Epithelial cell of esophagus (primary cell): ENCODE measurements at regions not wholly inside any gene's neighbourhood (a gene's known extent, or its start where the extent isn't known, plus 50 kb on each side); places are given as distances from the start of the nearest gene placed in this dataset.
"Not testable (repeated sequence)": the region's sequence is repeated elsewhere in the genome, so short reads cannot be mapped to it uniquely, and the experiment has no call there.

Experiments
- DNase-seq: peaks from one replicate; pipeline ENCODE4 v3.0.0; 2010; ENCODE audit warnings: low read depth
- H3K4me3 ChIP-seq: 2 replicates; pipeline ENCODE4 v1.5.1; 2011; ENCODE audit warnings: mild to moderate bottlenecking, low read length, control low read depth
- TF ChIP-seq, protein P1 (sequence below): IDR thresholded peaks from 2 replicates; pipeline ENCODE4 v1.5.1; 2011; ENCODE audit warnings: low read depth, mild to moderate bottlenecking, low read length, control low read depth, inconsistent platforms; ENCODE audit not compliant: insufficient read depth; ENCODE audit errors: missing control alignments

DNA sequence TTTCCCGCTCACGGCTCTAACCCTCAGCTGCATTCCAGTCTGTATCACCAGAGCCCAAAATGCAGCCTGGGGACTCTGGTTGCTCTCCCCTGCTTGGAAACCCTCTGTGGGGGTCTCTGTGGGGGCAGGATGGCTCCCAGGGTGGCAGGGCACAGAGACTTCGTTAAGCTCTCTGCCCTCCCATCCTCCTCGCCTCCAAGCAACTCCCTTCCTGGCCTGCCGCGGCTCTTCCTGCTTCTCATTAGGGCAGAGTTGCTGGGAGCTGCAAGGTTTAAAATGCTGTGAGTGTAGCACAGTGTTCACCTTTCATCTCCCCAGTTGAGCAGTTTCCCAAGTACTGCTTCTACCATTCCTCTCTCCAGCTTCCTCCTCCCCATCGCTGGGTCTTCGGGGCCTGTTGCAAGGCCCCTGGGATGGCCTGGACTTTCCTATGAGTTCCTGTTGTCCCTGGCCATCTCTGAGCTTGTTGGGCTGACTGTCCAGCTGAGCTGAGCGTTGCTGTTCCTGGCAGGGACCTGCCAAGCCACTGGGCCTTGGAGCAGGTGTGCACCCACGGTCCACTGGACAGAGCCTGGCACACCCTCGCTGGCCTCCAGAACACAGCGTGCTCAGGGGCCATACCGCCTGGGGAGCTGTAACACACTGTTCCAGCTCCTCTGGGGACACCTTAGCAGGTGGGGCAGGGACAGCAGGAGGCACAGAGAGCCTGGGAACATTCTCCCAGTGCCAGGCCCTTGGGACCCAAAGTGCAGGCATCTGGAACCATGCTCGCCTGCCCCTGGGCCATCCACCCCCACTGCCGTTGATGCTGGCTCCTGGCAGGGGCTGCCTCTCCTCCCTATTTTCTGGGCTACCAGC lies 188.4 kb downstream of the C9orf50 start:
- TF ChIP-seq, protein P1, sequence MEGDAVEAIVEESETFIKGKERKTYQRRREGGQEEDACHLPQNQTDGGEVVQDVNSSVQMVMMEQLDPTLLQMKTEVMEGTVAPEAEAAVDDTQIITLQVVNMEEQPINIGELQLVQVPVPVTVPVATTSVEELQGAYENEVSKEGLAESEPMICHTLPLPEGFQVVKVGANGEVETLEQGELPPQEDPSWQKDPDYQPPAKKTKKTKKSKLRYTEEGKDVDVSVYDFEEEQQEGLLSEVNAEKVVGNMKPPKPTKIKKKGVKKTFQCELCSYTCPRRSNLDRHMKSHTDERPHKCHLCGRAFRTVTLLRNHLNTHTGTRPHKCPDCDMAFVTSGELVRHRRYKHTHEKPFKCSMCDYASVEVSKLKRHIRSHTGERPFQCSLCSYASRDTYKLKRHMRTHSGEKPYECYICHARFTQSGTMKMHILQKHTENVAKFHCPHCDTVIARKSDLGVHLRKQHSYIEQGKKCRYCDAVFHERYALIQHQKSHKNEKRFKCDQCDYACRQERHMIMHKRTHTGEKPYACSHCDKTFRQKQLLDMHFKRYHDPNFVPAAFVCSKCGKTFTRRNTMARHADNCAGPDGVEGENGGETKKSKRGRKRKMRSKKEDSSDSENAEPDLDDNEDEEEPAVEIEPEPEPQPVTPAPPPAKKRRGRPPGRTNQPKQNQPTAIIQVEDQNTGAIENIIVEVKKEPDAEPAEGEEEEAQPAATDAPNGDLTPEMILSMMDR = no peak
- DNase-seq = no peak
- no peak overlapping the region for H3K4me3 ChIP-seq

DNA sequence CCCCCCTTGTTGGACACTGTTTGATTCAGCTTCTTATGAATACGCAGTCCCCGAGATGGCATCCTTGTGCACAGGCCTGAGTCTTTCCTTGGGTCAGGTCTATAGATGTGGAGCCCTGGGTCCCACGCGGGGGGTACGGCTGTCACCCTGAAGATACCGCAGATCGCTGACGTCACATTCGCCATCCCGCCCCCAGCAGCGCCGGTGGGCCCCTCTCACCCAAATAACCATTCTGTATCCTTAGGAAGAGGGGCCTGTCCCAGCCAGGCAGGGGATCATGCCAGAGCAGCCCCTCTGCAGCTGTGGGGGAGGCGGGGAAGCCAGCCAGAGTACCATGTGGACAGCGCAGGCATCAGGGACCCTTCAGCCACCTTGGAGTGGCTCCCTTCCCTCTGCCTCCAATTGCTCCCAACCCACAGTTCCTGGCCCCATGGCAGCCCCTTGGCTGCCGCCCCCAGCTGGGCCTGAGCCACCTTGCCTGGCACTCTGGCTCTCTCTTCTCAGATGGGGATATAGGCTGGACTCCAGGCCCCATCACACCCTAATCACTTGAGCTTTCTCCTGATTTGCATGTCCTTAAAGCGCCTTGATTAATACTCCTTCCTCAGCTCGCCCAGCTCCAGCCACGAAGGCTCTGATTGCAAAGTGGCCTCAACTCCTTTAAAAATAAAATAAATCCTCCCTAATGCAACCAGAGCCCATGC lies 189.8 kb downstream of the C9orf50 start:
- DNase-seq = no peak
- no peak overlapping the region for H3K4me3 ChIP-seq
- TF ChIP-seq, protein P1 = no peak

DNA sequence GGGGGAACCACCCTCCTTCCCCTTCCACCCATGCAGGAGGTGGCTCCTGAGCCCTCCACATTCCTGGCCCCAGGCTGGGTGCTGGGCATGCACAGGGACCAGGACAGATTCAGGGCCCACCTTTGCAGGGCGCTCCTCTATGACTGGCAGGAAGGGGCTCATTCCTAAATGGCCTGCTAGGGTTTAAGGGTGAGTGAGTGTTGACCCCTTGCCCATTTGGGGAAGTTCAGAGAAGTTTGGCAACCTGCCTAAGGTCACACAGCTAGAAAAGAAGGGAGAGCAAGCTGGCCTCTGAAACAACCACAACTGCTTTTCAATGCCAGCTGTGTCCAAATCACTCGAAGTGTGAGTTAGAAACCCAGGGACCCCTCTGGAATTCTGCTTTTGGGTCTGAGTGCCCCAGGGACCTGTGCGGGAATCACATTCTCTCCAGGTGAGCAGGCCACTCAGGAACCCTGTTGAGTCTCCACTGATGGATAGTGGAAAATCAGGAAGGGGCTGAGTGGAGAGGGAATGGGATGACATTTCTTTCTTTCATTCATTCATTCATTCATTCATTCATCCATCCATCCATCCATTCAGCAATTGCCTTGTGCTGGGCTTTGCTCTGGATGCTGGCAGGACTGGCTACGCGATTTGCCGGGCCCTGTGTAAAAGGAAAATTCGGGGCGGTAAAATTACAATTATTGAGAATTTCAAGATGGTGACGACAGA lies 191.9 kb downstream of the C9orf50 start:
- no peak overlapping the region for H3K4me3 ChIP-seq
- TF ChIP-seq, protein P1 = no peak
- no peak for DNase-seq

DNA sequence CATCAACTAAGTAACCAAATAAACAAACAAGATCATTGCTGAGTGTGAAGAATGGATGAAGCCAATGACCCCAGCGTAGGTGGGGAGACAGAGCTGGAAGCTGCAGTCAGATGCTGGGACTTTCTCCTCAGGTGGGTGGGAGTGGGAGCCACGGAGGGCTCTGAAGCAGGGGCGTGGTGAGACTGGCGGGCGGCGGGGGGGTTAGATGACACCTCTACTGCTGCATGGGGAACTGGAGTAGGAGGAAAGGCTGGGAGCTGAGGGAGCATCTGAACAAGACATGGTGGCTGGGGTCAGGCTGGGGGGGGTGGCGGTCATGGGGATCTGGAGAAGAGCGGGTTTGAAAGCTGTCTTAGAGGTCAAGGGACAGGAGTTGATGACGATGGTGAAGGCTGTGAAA lies 193.8 kb downstream of the C9orf50 start:
- no peak for DNase-seq
- TF ChIP-seq, protein P1 = no peak

DNA sequence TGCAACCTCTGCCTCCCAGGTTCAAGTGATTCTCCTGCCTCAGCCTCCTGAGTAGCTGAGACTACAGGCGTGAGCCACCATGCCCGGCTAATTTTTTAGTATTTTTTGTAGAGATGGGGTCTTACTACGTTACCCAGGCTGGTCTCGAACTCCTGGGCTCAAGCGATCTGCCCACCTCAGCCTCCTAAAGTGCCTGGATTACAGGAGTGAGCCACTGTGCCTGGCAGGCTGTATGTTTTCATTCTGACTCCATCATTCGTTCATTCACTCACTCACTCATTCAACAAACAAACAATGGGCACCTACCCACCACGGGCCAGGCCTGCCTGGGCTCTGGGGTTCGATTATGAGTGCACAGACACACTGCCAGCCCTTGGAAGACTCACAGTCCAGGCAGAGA lies 197.1 kb downstream of the C9orf50 start:
- DNase-seq, H3K4me3 ChIP-seq: not testable (repeated sequence)

More for the DNA sequence above, 193.8 kb downstream of the C9orf50 start:
- no peak overlapping the region for H3K4me3 ChIP-seq

DNA sequence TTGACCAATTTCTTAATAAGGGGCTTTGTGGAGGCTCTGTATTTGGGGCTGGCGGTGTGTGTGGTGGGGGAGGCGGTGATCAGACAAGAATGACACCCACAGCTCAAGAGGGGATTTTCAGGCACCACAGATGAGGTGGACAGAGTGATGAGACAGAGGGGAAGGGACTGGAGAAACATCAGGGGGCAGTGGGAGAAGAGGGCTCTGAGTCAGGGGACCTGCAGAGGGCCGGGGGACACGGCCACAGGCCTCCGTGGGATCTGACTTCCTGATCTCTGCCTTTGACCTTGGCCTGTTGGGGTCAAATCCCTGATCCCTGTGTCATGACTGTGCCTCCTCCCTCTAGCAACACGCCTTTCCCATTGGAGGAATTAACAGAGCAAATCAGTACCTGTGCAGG lies 197.7 kb downstream of the C9orf50 start:
- no peak overlapping the region for H3K4me3 ChIP-seq
- TF ChIP-seq, protein P1 = no peak
- no peak for DNase-seq

DNA sequence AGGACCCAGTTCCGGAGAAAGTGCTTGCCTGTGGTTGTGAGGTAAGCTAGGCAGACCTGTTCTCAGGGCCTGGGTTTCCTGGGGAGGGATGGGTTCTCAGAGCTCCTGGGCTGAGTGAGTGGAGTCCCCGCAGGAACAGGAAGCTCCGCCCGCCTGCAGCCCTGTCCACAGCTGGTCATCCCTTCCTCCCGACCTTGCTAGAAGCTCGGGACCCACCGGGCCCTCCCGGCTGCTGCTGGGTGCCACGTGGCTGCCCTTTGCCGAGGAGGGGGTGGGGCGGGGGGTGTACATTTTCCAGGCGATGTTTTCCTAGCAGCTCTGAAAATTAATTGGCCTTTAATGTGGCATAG lies 198.1 kb downstream of the C9orf50 start:
- TF ChIP-seq, protein P1 = no peak
- H3K4me3 ChIP-seq = no peak overlapping the region
- DNase-seq = peak; percentile 19
